DND-41 (cell line): ENCODE measurements at regions not wholly inside any gene's neighbourhood (a gene's known extent, or its start where the extent isn't known, plus 50 kb on each side); places are given as distances from the start of the nearest gene placed in this dataset.

ENCODE experiments used
- ATAC-seq: fragments of 200-7000 bp; cut with Tn5 transposase; 3 replicates; pipeline ENCODE4 v1.9.1; 2021; ENCODE audit warnings: low read depth; ENCODE audit not compliant: insufficient read depth
- DNase-seq: peaks from one replicate; pipeline ENCODE4 v3.0.0-alpha.2; 2020
- H2AFZ ChIP-seq: 2 replicates; pipeline ENCODE4 v1.6.0; 2012; ENCODE audit warnings: low read depth, low read length
- H3K27ac ChIP-seq: 2 replicates; pipeline ENCODE4 v1.5.1; 2012; ENCODE audit warnings: low read length, inconsistent platforms
- H3K27me3 ChIP-seq: fragments of 200-600 bp; sonication (generic); 2 replicates; pipeline ENCODE4 v1.6.0; 2012; ENCODE audit warnings: low read length, mild to moderate bottlenecking, inconsistent platforms; ENCODE audit not compliant: insufficient read depth, poor library complexity
- H3K36me3 ChIP-seq: 2 replicates; pipeline ENCODE4 v1.5.1; 2012; ENCODE audit warnings: low read length, inconsistent platforms; ENCODE audit not compliant: insufficient read depth
- H3K4me1 ChIP-seq: 2 replicates; pipeline ENCODE4 v1.5.1; 2012; ENCODE audit warnings: mild to moderate bottlenecking, low read length; ENCODE audit not compliant: insufficient read depth
- H3K4me2 ChIP-seq: 2 replicates; pipeline ENCODE4 v1.6.0; 2012; ENCODE audit warnings: mild to moderate bottlenecking, moderate library complexity, low read length, inconsistent platforms; ENCODE audit not compliant: insufficient read depth
- H3K4me3 ChIP-seq, 2 experiments: fragments of 200-600 bp in 1 of 2; shearing (Covaris generic) in 1 of 2; 2 replicates each; pipeline ENCODE4 v1.5.1; 2012 to 2016; ENCODE audit warnings: inconsistent platforms in 2 of 2, low read length in 2 of 2, mild to moderate bottlenecking in 2 of 2, low read depth in 1 of 2, moderate library complexity in 1 of 2
- H3K79me2 ChIP-seq: 2 replicates; pipeline ENCODE4 v1.6.0; 2012; ENCODE audit warnings: low read length, inconsistent platforms; ENCODE audit not compliant: insufficient read depth
- H3K9ac ChIP-seq: 2 replicates; pipeline ENCODE4 v1.6.0; 2012; ENCODE audit warnings: low read depth, mild to moderate bottlenecking, inconsistent platforms, low read length, moderate library complexity
- H3K9me3 ChIP-seq: 2 replicates; pipeline ENCODE4 v1.5.1; 2012; ENCODE audit warnings: low read length, moderate library complexity, mild to moderate bottlenecking, inconsistent platforms; ENCODE audit not compliant: insufficient read depth, severe bottlenecking
- H4K20me1 ChIP-seq: 2 replicates; pipeline ENCODE4 v1.6.0; 2012; ENCODE audit warnings: low read length; ENCODE audit not compliant: insufficient read depth
- CTCF ChIP-seq: IDR thresholded peaks from 2 replicates; pipeline ENCODE4 v1.5.1; 2012; ENCODE audit warnings: borderline replicate concordance, low read length, moderate library complexity, mild to moderate bottlenecking; ENCODE audit not compliant: poor library complexity, severe bottlenecking; ENCODE audit errors: extremely low read depth
- EZH2 ChIP-seq: IDR thresholded peaks from 3 replicates; pipeline ENCODE4 v1.6.1; 2012; ENCODE audit warnings: borderline replicate concordance, low read depth, mild to moderate bottlenecking, moderate library complexity, low read length, inconsistent platforms; ENCODE audit not compliant: severe bottlenecking

- H3K9me3 ChIP-seq: peaks cover 29% of the 10 kb centered on the region
- ATAC-seq: no peak
- no peak overlapping the region for H3K27ac ChIP-seq
- no peaks in the 10 kb centered on the region for H3K27me3 ChIP-seq
- no peaks in the 10 kb centered on the region for H3K79me2 ChIP-seq
- H2AFZ ChIP-seq: no peak overlapping the region
- no peaks in the 10 kb centered on the region for H3K4me1 ChIP-seq
- DNase-seq: peak; percentile 19
- H4K20me1 ChIP-seq: no peaks in the 10 kb centered on the region
- H3K4me3 ChIP-seq: no peak overlapping the region
- H3K4me2 ChIP-seq: no peak overlapping the region
- H3K36me3 ChIP-seq: no peaks in the 10 kb centered on the region
- H3K9ac ChIP-seq: no peak overlapping the region
- TF ChIP-seq EZH2 (no peak), CTCF (no peak)
Measured at GRCh38 chr10:90136731-90137316, 435.4 kb downstream of the KIF20B start.

GRCh38 chr10:90138844-90139243 is 437.5 kb downstream of the KIF20B start:
- H3K27ac ChIP-seq: no peak overlapping the region
- ATAC-seq (no peak), DNase-seq (no peak)
- no peaks in the 10 kb centered on the region for H3K27me3 ChIP-seq
- H3K9ac ChIP-seq: no peak overlapping the region
- H4K20me1 ChIP-seq: no peaks in the 10 kb centered on the region
- H3K9me3 ChIP-seq: peaks cover 29% of the 10 kb centered on the region
- no peaks in the 10 kb centered on the region for H3K4me1 ChIP-seq
- H3K4me3 ChIP-seq: no peak overlapping the region
- H3K79me2 ChIP-seq: no peaks in the 10 kb centered on the region
- no peaks in the 10 kb centered on the region for H3K36me3 ChIP-seq
- H3K4me2 ChIP-seq: no peak overlapping the region
- H2AFZ ChIP-seq: no peak overlapping the region
- TF ChIP-seq CTCF (peak; percentile 33), EZH2 (no peak)

GRCh38 chr10:90141791-90142190 is 440.4 kb downstream of the KIF20B start:
- no peak overlapping the region for H3K4me2 ChIP-seq
- TF ChIP-seq CTCF (no peak), EZH2 (no peak)
- H3K27ac ChIP-seq: no peak overlapping the region
- H2AFZ ChIP-seq: no peak overlapping the region
- no peaks in the 10 kb centered on the region for H3K27me3 ChIP-seq
- no peaks in the 10 kb centered on the region for H3K4me1 ChIP-seq
- H3K9me3 ChIP-seq: peaks cover 16% of the 10 kb centered on the region
- H3K79me2 ChIP-seq: no peaks in the 10 kb centered on the region
- H3K36me3 ChIP-seq: no peaks in the 10 kb centered on the region
- ATAC-seq (no peak), DNase-seq (no peak)
- H4K20me1 ChIP-seq: no peaks in the 10 kb centered on the region
- no peak overlapping the region for H3K9ac ChIP-seq
- H3K4me3 ChIP-seq: no peak overlapping the region
